ENCODE measurements at regions not wholly inside any gene's neighbourhood (a gene's known extent, or its start where the extent isn't known, plus 50 kb on each side); places are given as distances from the start of the nearest gene placed in this dataset.

DNA sequence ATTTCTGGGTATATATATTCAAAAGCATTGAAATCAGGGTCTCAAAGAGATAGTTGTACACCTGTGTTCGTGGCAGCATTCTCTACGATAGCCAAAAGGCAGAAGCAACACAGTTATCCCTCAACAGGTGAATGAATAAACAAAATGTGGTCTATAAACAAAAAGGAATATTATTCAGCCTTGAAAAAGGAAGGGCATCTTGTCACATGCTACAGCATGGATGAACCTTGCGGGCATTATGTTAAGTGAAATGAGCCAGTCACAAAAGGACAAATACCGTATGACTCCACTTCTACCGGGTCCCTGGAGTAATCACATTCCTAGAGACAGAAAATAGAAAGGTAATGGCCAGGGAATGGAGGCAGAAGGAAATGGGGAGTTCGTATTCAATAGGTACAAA lies 228.8 kb downstream of the SH3BP4 start:
- Mint-ChIP-seq H3K27ac (no peak overlapping the region), H3K9me3 (peaks cover 0 to 6% (median 0%) of the 10 kb centered on the region in 11 donors), H3K4me1 (no peaks in the 10 kb centered on the region), H3K36me3 (peaks cover 0 to 3% (median 0%) of the 10 kb centered on the region in 5 donors), H3K4me3 (no peak overlapping the region), H3K27me3 (peaks cover 0 to 40% (median 29%) of the 10 kb centered on the region in 5 donors)
- ChIA-PET CTCF (no interaction called here), POLR2A (no interaction called here)
- intact Hi-C loops (cut with micrococcal nuclease): no loop called here
- H3K27ac ChIP-seq (ENCODE audit: low read depth, low read length): no peak overlapping the region
- H3K4me3 ChIP-seq (ENCODE audit: low read length): no peak overlapping the region
- ATAC-seq (no peak), DNase-seq (no peak)
- H3K27me3 ChIP-seq (ENCODE audit: control insufficient read depth in 2 of 2, insufficient read depth in 2 of 2, low read length in 2 of 2): peaks cover 0 to 4% of the 10 kb centered on the region in 2 donors
- no peaks in the 10 kb centered on the region for H3K4me1 ChIP-seq (ENCODE audit: control insufficient read depth in 2 of 2, insufficient read depth in 2 of 2, low read length in 2 of 2)
- H3K36me3 ChIP-seq (ENCODE audit: control insufficient read depth in 2 of 3, insufficient read depth in 3 of 3, low read length in 3 of 3): no peaks in the 10 kb centered on the region
- H3K9me3 ChIP-seq (ENCODE audit: control insufficient read depth in 2 of 3, low read length in 3 of 3): no peaks in the 10 kb centered on the region

- DNase-seq: no peak
- Mint-ChIP-seq H3K9me3 (peaks cover 0 to 8% (median 0%) of the 10 kb centered on the region in 11 donors), H3K27me3 (peaks cover 2 to 32% (median 16%) of the 10 kb centered on the region in 5 donors), H3K4me3 (no peak overlapping the region), H3K36me3 (no peaks in the 10 kb centered on the region), H3K27ac (no peak overlapping the region), H3K4me1 (no peaks in the 10 kb centered on the region)
- H3K4me1 ChIP-seq (ENCODE audit: control insufficient read depth in 2 of 2, insufficient read depth in 2 of 2, low read length in 2 of 2): no peaks in the 10 kb centered on the region
- no peak overlapping the region for H3K27ac ChIP-seq (ENCODE audit: low read depth, low read length)
- no peaks in the 10 kb centered on the region for H3K9me3 ChIP-seq (ENCODE audit: control insufficient read depth in 2 of 3, low read length in 3 of 3)
- POLR2A ChIA-PET: no interaction called here
- intact Hi-C loops (cut with micrococcal nuclease): no loop called here
- CTCF ChIA-PET: interaction anchor here (0.5 kb wide), 1 partner anchor 434 kb away, joined by 4 read pairs; no protein-coding TSS in a partner anchor
- H3K27me3 ChIP-seq (ENCODE audit: control insufficient read depth in 2 of 2, insufficient read depth in 2 of 2, low read length in 2 of 2): peaks cover 0 to 4% of the 10 kb centered on the region in 2 donors
- H3K4me3 ChIP-seq (ENCODE audit: low read length): no peak overlapping the region
- H3K36me3 ChIP-seq (ENCODE audit: control insufficient read depth in 2 of 3, insufficient read depth in 3 of 3, low read length in 3 of 3): no peaks in the 10 kb centered on the region
- ATAC-seq: no peak
Measured at GRCh38 chr2:235183786-235184185, 232.0 kb downstream of the SH3BP4 start.

DNA sequence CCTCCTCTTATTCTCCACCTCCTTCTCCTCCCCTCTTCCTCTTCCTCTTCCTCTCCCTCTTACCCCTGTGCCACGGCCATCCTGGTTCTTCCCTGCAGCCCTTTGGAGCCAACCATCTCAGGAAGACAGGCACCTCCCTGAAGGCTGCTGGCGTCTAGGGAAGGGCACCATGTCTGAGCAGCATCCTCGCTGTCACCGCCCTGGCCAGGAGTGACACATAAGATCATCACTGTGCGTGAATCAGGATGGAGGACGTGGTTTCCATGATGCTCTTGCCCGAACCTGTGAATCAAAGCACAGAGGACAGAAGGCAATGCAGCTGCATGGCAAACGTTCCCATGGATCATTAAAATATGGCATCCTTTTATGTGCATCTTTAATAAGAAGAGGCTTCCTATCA lies 236.0 kb downstream of the SH3BP4 start:
- POLR2A ChIA-PET: no interaction called here
- intact Hi-C loops (cut with micrococcal nuclease): no loop called here

GRCh38 chr2:235191486-235191885 lies 239.7 kb downstream of the SH3BP4 start:
- Mint-ChIP-seq H3K27me3 (peaks cover 2 to 43% (median 22%) of the 10 kb centered on the region in 5 donors), H3K9me3 (peaks cover 0 to 7% (median 2%) of the 10 kb centered on the region in 11 donors), H3K4me1 (no peaks in the 10 kb centered on the region), H3K27ac (no peak overlapping the region), H3K36me3 (no peaks in the 10 kb centered on the region), H3K4me3 (no peak overlapping the region)
- H3K4me3 ChIP-seq (ENCODE audit: low read length): no peak overlapping the region
- no peak for DNase-seq
- H3K27me3 ChIP-seq (ENCODE audit: control insufficient read depth in 2 of 2, insufficient read depth in 2 of 2, low read length in 2 of 2): no peaks in the 10 kb centered on the region
- H3K36me3 ChIP-seq (ENCODE audit: control insufficient read depth in 2 of 3, insufficient read depth in 3 of 3, low read length in 3 of 3): no peaks in the 10 kb centered on the region
- H3K4me1 ChIP-seq (ENCODE audit: control insufficient read depth in 2 of 2, insufficient read depth in 2 of 2, low read length in 2 of 2): no peaks in the 10 kb centered on the region
- POLR2A ChIA-PET: no interaction called here
- no peak for ATAC-seq
- no peaks in the 10 kb centered on the region for H3K9me3 ChIP-seq (ENCODE audit: control insufficient read depth in 2 of 3, low read length in 3 of 3)
- intact Hi-C loops (cut with micrococcal nuclease): no loop called here
- CTCF ChIA-PET: no interaction called here
- H3K27ac ChIP-seq (ENCODE audit: low read depth, low read length): no peak overlapping the region

More for the DNA sequence above, 236.0 kb downstream of the SH3BP4 start:
- DNase-seq: no peak
- H3K27me3 Mint-ChIP-seq: peaks cover 2 to 28% (median 12%) of the 10 kb centered on the region in 5 donors
- H3K27ac Mint-ChIP-seq: no peak overlapping the region
- Histone ChIP-seq H3K27me3 (ENCODE audit: control insufficient read depth in 2 of 2, insufficient read depth in 2 of 2, low read length in 2 of 2) (no peaks in the 10 kb centered on the region), H3K27ac (ENCODE audit: low read depth, low read length) (no peak overlapping the region), H3K4me3 (ENCODE audit: low read length) (no peak overlapping the region), H3K36me3 (ENCODE audit: control insufficient read depth in 2 of 3, insufficient read depth in 3 of 3, low read length in 3 of 3) (no peaks in the 10 kb centered on the region), H3K9me3 (ENCODE audit: control insufficient read depth in 2 of 3, low read length in 3 of 3) (no peaks in the 10 kb centered on the region), H3K4me1 (ENCODE audit: control insufficient read depth in 2 of 2, insufficient read depth in 2 of 2, low read length in 2 of 2) (no peaks in the 10 kb centered on the region)
- no peaks in the 10 kb centered on the region for H3K4me1 Mint-ChIP-seq
- no peak for ATAC-seq
- H3K4me3 Mint-ChIP-seq: no peak overlapping the region
- H3K9me3 Mint-ChIP-seq: peaks cover 0 to 6% (median 0%) of the 10 kb centered on the region in 11 donors
- CTCF ChIA-PET: no interaction called here
- H3K36me3 Mint-ChIP-seq: no peaks in the 10 kb centered on the region

GRCh38 chr2:235191978-235192377 lies 240.2 kb downstream of the SH3BP4 start:
- POLR2A ChIA-PET: no interaction called here
- no peak for ATAC-seq
- DNase-seq: no peak
- CTCF ChIA-PET: no interaction called here
- Mint-ChIP-seq H3K9me3 (peaks cover 0 to 7% (median 2%) of the 10 kb centered on the region in 11 donors), H3K27ac (no peak overlapping the region), H3K4me3 (no peak overlapping the region), H3K36me3 (no peaks in the 10 kb centered on the region), H3K27me3 (peaks cover 2 to 43% (median 18%) of the 10 kb centered on the region in 5 donors), H3K4me1 (no peaks in the 10 kb centered on the region)
- Histone ChIP-seq H3K4me3 (ENCODE audit: low read length) (no peak overlapping the region), H3K27ac (ENCODE audit: low read depth, low read length) (no peak overlapping the region), H3K27me3 (ENCODE audit: control insufficient read depth in 2 of 2, insufficient read depth in 2 of 2, low read length in 2 of 2) (no peaks in the 10 kb centered on the region), H3K4me1 (ENCODE audit: control insufficient read depth in 2 of 2, insufficient read depth in 2 of 2, low read length in 2 of 2) (no peaks in the 10 kb centered on the region), H3K36me3 (ENCODE audit: control insufficient read depth in 2 of 3, insufficient read depth in 3 of 3, low read length in 3 of 3) (no peaks in the 10 kb centered on the region), H3K9me3 (ENCODE audit: control insufficient read depth in 2 of 3, low read length in 3 of 3) (no peaks in the 10 kb centered on the region)
- intact Hi-C loops (cut with micrococcal nuclease): no loop called here

DNA sequence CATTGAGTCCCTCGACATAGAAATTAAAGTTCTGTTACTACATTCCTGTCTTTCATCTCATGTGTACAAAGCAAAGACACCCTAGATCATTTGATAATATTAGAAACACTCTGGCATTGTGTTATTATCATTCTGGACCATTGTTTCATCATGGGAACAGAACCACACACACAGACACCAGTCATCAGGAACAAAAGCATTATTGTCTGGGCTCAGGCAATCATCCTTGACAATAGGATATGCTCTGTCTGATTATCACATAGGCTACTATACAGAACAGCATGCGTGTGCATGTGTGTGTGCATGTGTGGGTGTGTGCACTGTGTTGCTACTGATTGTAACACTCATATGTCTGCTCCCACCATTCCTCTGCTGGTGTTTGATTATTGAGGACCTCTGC lies 242.5 kb downstream of the SH3BP4 start:
- intact Hi-C loops (cut with micrococcal nuclease): no loop called here
- no peak overlapping the region for H3K4me3 ChIP-seq (ENCODE audit: low read length)
- no peak for ATAC-seq
- H3K27ac ChIP-seq (ENCODE audit: low read depth, low read length): no peak overlapping the region
- Mint-ChIP-seq H3K4me1 (no peaks in the 10 kb centered on the region), H3K9me3 (peaks cover 0 to 7% (median 0%) of the 10 kb centered on the region in 11 donors), H3K4me3 (no peak overlapping the region), H3K27me3 (peaks cover 0 to 51% (median 17%) of the 10 kb centered on the region in 5 donors), H3K27ac (no peak overlapping the region), H3K36me3 (no peaks in the 10 kb centered on the region)
- no peaks in the 10 kb centered on the region for H3K9me3 ChIP-seq (ENCODE audit: control insufficient read depth in 2 of 3, low read length in 3 of 3)
- ChIA-PET POLR2A (no interaction called here), CTCF (no interaction called here)
- no peaks in the 10 kb centered on the region for H3K4me1 ChIP-seq (ENCODE audit: control insufficient read depth in 2 of 2, insufficient read depth in 2 of 2, low read length in 2 of 2)
- DNase-seq: no peak
- no peaks in the 10 kb centered on the region for H3K27me3 ChIP-seq (ENCODE audit: control insufficient read depth in 2 of 2, insufficient read depth in 2 of 2, low read length in 2 of 2)
- H3K36me3 ChIP-seq (ENCODE audit: control insufficient read depth in 2 of 3, insufficient read depth in 3 of 3, low read length in 3 of 3): no peaks in the 10 kb centered on the region

GRCh38 chr2:235194836-235195235 lies 243.0 kb downstream of the SH3BP4 start:
- Mint-ChIP-seq H3K9me3 (peaks cover 0 to 7% (median 0%) of the 10 kb centered on the region in 11 donors), H3K4me3 (no peak overlapping the region), H3K36me3 (no peaks in the 10 kb centered on the region), H3K27ac (no peak overlapping the region), H3K27me3 (peaks cover 0 to 51% (median 17%) of the 10 kb centered on the region in 5 donors), H3K4me1 (no peaks in the 10 kb centered on the region)
- H3K4me3 ChIP-seq (ENCODE audit: low read length): no peak overlapping the region
- no peak for ATAC-seq
- H3K27me3 ChIP-seq (ENCODE audit: control insufficient read depth in 2 of 2, insufficient read depth in 2 of 2, low read length in 2 of 2): no peaks in the 10 kb centered on the region
- no peak for DNase-seq
- POLR2A ChIA-PET: no interaction called here
- intact Hi-C loops (cut with micrococcal nuclease): no loop called here
- H3K36me3 ChIP-seq (ENCODE audit: control insufficient read depth in 2 of 3, insufficient read depth in 3 of 3, low read length in 3 of 3): no peaks in the 10 kb centered on the region
- H3K4me1 ChIP-seq (ENCODE audit: control insufficient read depth in 2 of 2, insufficient read depth in 2 of 2, low read length in 2 of 2): no peaks in the 10 kb centered on the region
- no peaks in the 10 kb centered on the region for H3K9me3 ChIP-seq (ENCODE audit: control insufficient read depth in 2 of 3, low read length in 3 of 3)
- CTCF ChIA-PET: no interaction called here
- H3K27ac ChIP-seq (ENCODE audit: low read depth, low read length): no peak overlapping the region
